UCSD-AML1 (cell line): ENCODE measurements at regions not wholly inside any gene's neighbourhood (a gene's known extent, or its start where the extent isn't known, plus 50 kb on each side); places are given as distances from the start of the nearest gene placed in this dataset.
"Not testable (repeated sequence)": the region's sequence is repeated elsewhere in the genome, so short reads cannot be mapped to it uniquely, and the experiment has no call there.

Source experiments
- DNase-seq: peaks from one replicate; lab custom pipeline; 2025; ENCODE audit not compliant: unreplicated experiment; lab: John Stamatoyannopoulos, UW

GRCh38 chr6:167392631-167393316, 67.9 kb downstream of the TTLL2 start:
- no peak for DNase-seq

GRCh38 chr6:167393731-167394130, 68.8 kb downstream of the TTLL2 start:
- no peak for DNase-seq

GRCh38 chr6:167394339-167394738, 69.5 kb downstream of the TTLL2 start:
- no peak for DNase-seq

GRCh38 chr6:167394820-167395219, 69.9 kb downstream of the TTLL2 start:
- DNase-seq: no peak

GRCh38 chr6:167396068-167396658, 71.3 kb downstream of the TTLL2 start:
- DNase-seq: no peak

GRCh38 chr6:167396659-167397490, 72.0 kb downstream of the TTLL2 start:
- DNase-seq: no peak

- DNase-seq: no peak
Measured at GRCh38 chr6:167397712-167398111, 72.8 kb downstream of the TTLL2 start.

- no peak for DNase-seq
Measured at GRCh38 chr6:167398214-167399050, 73.5 kb downstream of the TTLL2 start.

GRCh38 chr6:167399051-167399387, 74.1 kb downstream of the TTLL2 start:
- no peak for DNase-seq

GRCh38 chr6:167399599-167399998, 74.7 kb downstream of the TTLL2 start:
- no peak for DNase-seq

- no peak for DNase-seq
Measured at GRCh38 chr6:167400482-167401138, 75.7 kb downstream of the TTLL2 start.

- no peak for DNase-seq
Measured at GRCh38 chr6:167401525-167402194, 76.8 kb downstream of the TTLL2 start.

- no peak for DNase-seq
Measured at GRCh38 chr6:167402195-167402686, 77.4 kb downstream of the TTLL2 start.

- DNase-seq: no peak
Measured at GRCh38 chr6:167403427-167403826, 78.5 kb downstream of the TTLL2 start.

GRCh38 chr6:167404385-167405049, 79.6 kb downstream of the TTLL2 start:
- DNase-seq: no peak

- DNase-seq: no peak
Measured at GRCh38 chr6:167405778-167406532, 81.1 kb downstream of the TTLL2 start.

GRCh38 chr6:167406533-167407238, 81.8 kb downstream of the TTLL2 start:
- not testable (repeated sequence) for DNase-seq
